ENCODE measurements at regions not wholly inside any gene's neighbourhood (a gene's known extent, or its start where the extent isn't known, plus 50 kb on each side); places are given as distances from the start of the nearest gene placed in this dataset.

DNA sequence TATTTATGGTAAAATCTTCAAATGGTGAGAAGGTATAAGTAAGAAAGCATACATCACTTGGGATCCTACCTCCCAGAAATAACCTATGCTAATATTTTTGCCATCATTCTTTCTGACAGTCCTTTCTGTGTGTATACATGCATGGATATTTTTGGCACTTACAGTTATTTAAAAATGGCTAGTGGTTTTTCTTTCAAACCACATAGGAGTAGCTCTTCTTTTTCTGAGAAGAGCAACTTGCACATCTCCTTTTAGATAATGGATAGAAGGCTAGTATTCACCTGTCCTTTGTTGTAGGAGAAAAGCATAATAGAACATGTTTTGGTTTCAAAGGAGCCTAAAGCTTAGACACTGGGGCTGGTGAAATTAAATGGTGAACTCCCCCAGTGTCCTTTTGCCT, 87.3 kb downstream of the EMP1 start:
- Histone ChIP-seq H3K4me3 (ENCODE audit: low read length) (no peak overlapping the region), H2AFZ (ENCODE audit: low read depth, low read length) (no peak overlapping the region), H3K27me3 (ENCODE audit: insufficient read depth, low read length) (peaks cover 12% of the 10 kb centered on the region), H3K9me3 (ENCODE audit: low read length) (no peaks in the 10 kb centered on the region), H3K36me3 (ENCODE audit: insufficient read depth, low read length) (no peaks in the 10 kb centered on the region), H3K4me1 (ENCODE audit: insufficient read depth, low read length) (peaks cover 2% of the 10 kb centered on the region)

DNA sequence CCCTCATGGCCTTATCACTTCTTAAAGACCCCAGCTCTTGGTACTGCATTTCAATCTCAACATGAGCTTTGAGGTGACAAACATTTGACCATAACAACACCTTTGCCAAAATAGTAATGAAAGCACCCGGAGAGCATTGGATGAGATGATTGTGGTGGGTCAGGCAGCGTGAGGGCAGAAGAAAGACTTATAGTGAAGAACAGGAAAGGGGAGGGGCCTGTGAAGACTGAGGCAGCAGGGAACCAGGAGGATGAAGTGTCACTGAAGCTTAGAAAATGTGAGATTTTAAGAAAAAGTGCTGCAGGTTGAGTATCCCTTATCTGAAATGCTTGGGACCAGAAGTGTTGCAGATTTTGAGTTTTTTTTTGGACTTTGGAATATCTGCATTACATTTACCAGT, 86.3 kb downstream of the EMP1 start:
- Histone ChIP-seq H3K36me3 (ENCODE audit: insufficient read depth, low read length) (no peaks in the 10 kb centered on the region), H3K27me3 (ENCODE audit: insufficient read depth, low read length) (peaks cover 12% of the 10 kb centered on the region), H3K9me3 (ENCODE audit: low read length) (no peaks in the 10 kb centered on the region), H2AFZ (ENCODE audit: low read depth, low read length) (no peak overlapping the region), H3K4me3 (ENCODE audit: low read length) (no peak overlapping the region), H3K4me1 (ENCODE audit: insufficient read depth, low read length) (peaks cover 10% of the 10 kb centered on the region)

DNA sequence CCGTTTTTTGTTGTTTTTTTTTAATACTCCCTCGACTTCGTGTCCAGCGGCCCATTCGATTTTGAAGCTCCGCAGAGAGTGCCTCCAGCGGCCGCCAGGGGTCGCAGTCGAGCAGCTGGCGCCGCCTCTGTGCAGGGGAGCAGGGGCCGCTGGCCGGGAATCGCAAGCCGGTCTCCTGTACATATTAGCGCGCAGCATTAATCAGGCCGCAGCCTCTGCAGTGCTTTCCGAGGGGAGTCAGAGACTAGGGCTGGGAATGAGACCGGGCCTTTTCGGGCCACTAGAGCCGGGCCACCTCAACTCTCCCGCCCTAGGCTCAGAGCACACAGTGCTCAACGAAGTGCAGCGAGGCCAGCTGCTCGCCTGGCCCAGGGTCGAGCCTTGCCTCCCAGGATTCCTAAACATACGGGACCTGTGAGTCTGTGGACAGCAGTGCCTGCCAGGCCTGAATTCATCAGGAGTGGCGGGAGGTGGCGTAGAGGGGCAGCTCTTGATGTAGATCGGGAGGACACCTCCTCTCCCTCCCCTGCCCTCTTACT, 81.8 kb downstream of the EMP1 start:
- H3K4me1 ChIP-seq (ENCODE audit: insufficient read depth, low read length): peaks cover 43% of the 10 kb centered on the region
- peak overlapping the region; percentile 44 for H3K4me3 ChIP-seq (ENCODE audit: low read length)
- no peaks in the 10 kb centered on the region for H3K36me3 ChIP-seq (ENCODE audit: insufficient read depth, low read length)
- peaks cover 4% of the 10 kb centered on the region for H3K27me3 ChIP-seq (ENCODE audit: insufficient read depth, low read length)
- H2AFZ ChIP-seq (ENCODE audit: low read depth, low read length): peak overlapping the region; percentile 79
- H3K9me3 ChIP-seq (ENCODE audit: low read length): no peaks in the 10 kb centered on the region

DNA sequence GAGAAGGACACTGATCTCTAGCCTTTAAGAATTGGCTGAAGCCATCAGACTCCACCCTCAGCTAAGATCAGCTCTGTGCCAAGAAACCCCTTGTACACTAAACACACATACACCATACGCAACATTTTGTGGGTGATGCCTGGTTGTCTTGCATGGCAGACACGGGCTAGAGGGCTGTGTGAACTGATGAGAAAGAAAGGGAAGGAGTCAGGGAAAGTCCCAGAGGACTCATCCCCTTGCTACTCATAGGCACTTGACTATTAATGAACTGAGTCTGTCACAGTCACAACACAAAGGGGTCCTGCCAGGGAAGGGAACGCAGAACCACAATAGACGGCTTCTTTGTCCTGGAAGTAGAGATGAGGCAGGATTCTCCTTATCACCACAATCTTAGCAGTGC, 80.8 kb downstream of the EMP1 start:
- H3K4me1 ChIP-seq (ENCODE audit: insufficient read depth, low read length): peaks cover 43% of the 10 kb centered on the region
- no peak overlapping the region for H3K4me3 ChIP-seq (ENCODE audit: low read length)
- H3K27me3 ChIP-seq (ENCODE audit: insufficient read depth, low read length): no peaks in the 10 kb centered on the region
- H3K36me3 ChIP-seq (ENCODE audit: insufficient read depth, low read length): no peaks in the 10 kb centered on the region
- H3K9me3 ChIP-seq (ENCODE audit: low read length): no peaks in the 10 kb centered on the region
- peak overlapping the region; percentile 79 for H2AFZ ChIP-seq (ENCODE audit: low read depth, low read length)

DNA sequence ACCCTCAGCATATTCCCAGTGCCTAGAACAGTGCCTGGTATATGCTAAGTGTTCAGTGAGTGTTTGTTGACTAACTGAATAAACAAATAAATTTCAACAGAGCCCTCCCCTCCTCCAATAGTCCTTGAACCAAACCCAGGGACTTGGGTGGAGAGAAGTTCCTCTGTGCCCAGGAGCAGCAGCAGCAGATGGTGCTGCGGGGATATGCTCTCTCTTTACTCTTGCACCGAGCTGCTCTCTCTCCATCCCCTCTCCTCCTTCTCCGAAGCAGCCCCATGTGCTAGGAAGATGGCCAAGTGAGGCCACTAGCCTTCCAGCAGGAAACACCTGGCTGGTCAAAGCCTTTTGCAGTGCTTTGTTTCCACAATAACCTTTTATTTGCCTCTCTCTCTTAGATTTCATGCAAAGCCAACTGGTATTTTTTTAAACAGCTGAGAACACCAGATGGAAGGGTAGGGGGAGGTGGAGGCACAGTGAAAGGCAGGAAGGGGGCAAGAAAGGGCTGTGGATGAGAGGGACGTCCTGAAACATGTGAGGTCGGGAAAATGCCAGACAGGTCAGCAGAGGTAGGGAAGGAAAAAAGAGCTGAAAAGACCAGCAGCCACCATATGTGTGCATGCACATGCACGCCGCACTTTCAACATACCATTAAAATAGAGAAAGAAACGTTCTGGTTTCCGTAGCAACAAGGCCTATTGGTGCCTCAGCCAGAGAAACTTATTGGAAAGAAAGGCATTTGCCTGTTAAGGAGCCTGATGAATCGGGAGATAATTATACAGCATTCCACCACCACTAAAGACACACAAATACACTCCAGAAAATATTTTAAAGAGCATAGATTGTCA, 78.9 kb downstream of the EMP1 start:
- no peaks in the 10 kb centered on the region for H3K27me3 ChIP-seq (ENCODE audit: insufficient read depth, low read length)
- H3K36me3 ChIP-seq (ENCODE audit: insufficient read depth, low read length): no peaks in the 10 kb centered on the region
- H3K4me1 ChIP-seq (ENCODE audit: insufficient read depth, low read length): peaks cover 43% of the 10 kb centered on the region
- no peaks in the 10 kb centered on the region for H3K9me3 ChIP-seq (ENCODE audit: low read length)
- peak overlapping the region; percentile 1 for H2AFZ ChIP-seq (ENCODE audit: low read depth, low read length)
- no peak overlapping the region for H3K4me3 ChIP-seq (ENCODE audit: low read length)

DNA sequence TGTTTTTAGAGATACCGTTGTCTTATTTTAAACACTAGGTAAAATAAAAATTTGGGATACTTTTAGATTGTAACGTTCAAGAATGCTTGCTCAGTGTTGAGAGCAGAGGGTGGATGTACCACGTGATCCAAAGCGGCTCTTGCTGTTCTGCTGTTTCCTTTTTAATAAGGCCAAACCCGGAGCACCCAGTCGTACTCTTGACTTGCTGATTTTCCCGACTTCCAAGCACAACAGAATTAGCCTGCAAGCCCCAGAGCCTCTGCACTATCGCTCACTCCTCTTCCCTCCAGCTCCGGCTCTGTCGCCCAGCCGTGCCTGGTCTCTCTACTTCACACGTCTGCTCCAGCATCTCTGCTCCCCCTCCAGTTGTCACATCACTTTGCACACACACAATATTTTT, 77.3 kb downstream of the EMP1 start:
- no peaks in the 10 kb centered on the region for H3K9me3 ChIP-seq (ENCODE audit: low read length)
- H3K4me3 ChIP-seq (ENCODE audit: low read length): no peak overlapping the region
- no peak overlapping the region for H2AFZ ChIP-seq (ENCODE audit: low read depth, low read length)
- H3K36me3 ChIP-seq (ENCODE audit: insufficient read depth, low read length): no peaks in the 10 kb centered on the region
- peaks cover 41% of the 10 kb centered on the region for H3K4me1 ChIP-seq (ENCODE audit: insufficient read depth, low read length)
- no peaks in the 10 kb centered on the region for H3K27me3 ChIP-seq (ENCODE audit: insufficient read depth, low read length)

DNA sequence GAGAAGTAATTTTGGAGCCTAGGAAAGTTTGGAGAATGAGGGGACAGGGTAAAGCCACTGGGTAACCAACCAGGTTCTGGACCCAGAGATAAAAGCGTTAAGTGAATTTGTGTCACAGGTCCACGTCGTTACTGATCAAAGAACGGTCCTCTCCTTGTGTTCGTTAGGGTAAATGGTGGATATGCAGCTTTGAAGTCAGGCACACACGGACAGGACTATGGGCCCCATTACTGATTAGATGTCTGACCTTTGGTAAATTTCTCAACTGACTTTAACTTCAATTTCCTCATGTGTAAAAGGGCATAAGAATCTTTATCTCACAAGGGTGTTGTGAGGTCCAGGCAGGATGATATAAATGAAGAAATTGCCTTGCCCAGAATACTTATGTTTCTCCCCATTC, 76.6 kb downstream of the EMP1 start:
- Histone ChIP-seq H2AFZ (ENCODE audit: low read depth, low read length) (no peak overlapping the region), H3K9me3 (ENCODE audit: low read length) (no peaks in the 10 kb centered on the region), H3K4me1 (ENCODE audit: insufficient read depth, low read length) (peaks cover 35% of the 10 kb centered on the region), H3K36me3 (ENCODE audit: insufficient read depth, low read length) (no peaks in the 10 kb centered on the region), H3K27me3 (ENCODE audit: insufficient read depth, low read length) (no peaks in the 10 kb centered on the region), H3K4me3 (ENCODE audit: low read length) (no peak overlapping the region)

DNA sequence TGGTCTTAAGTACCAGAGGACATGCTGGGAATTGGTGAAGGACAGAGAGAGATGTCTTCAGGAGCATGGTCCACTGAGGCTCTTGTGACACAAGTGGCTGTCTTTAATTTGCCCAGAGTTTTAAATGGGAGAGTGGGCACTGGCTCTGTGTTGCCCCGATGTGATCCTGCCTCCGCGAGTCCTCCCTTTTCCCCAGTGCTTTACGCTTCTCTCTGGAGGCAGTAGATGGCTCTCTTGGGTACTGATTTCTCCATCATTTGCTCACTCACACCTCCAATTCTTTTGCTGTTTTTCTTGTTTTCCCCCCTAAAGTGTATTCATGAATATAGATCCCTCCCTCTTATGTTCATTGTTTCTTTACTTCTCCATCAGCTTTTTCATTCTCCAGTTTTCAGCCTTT, 74.3 kb downstream of the EMP1 start:
- Histone ChIP-seq H3K4me1 (ENCODE audit: insufficient read depth, low read length) (peaks cover 12% of the 10 kb centered on the region), H3K27me3 (ENCODE audit: insufficient read depth, low read length) (no peaks in the 10 kb centered on the region), H2AFZ (ENCODE audit: low read depth, low read length) (no peak overlapping the region), H3K4me3 (ENCODE audit: low read length) (no peak overlapping the region), H3K36me3 (ENCODE audit: insufficient read depth, low read length) (no peaks in the 10 kb centered on the region), H3K9me3 (ENCODE audit: low read length) (no peaks in the 10 kb centered on the region)

Data from neuron (in vitro differentiated cells).